GM21526 (cell line): ENCODE measurements at regions not wholly inside any gene's neighbourhood (a gene's known extent, or its start where the extent isn't known, plus 50 kb on each side); places are given as distances from the start of the nearest gene placed in this dataset.
"Not testable (repeated sequence)": the region's sequence is repeated elsewhere in the genome, so short reads cannot be mapped to it uniquely, and the experiment has no call there.

Experiments
- ATAC-seq: cut with Tn5 transposase; IDR thresholded peaks from one replicate; pipeline ENCODE4 v1.9.1; 2021; ENCODE audit warnings: moderate library complexity; ENCODE audit not compliant: unreplicated experiment, low FRiP score

- ATAC-seq = no peak
These were observed 252.4 kb upstream of the CCDC54 start for GRCh38 chr3:107124885-107125284.

DNA sequence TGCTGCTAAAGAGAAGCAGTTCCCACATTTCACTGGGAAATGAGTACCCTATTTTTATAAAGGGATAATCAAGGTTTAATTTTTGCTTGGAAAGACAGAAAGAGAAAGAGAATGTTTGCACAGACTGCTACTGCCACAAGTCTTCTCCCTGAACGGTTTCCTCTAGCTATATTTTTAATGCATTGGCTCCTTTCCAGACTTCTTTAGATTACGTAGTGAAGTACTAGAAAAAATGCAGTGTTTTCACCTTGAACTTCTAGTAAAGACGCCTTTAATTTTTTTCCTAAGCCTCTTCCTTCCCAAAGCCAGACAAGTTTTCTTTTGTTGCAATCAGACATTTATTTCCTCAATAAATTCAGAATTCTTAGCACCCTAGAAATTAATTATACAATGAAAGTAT, 248.3 kb upstream of the CCDC54 start:
- no peak for ATAC-seq

DNA sequence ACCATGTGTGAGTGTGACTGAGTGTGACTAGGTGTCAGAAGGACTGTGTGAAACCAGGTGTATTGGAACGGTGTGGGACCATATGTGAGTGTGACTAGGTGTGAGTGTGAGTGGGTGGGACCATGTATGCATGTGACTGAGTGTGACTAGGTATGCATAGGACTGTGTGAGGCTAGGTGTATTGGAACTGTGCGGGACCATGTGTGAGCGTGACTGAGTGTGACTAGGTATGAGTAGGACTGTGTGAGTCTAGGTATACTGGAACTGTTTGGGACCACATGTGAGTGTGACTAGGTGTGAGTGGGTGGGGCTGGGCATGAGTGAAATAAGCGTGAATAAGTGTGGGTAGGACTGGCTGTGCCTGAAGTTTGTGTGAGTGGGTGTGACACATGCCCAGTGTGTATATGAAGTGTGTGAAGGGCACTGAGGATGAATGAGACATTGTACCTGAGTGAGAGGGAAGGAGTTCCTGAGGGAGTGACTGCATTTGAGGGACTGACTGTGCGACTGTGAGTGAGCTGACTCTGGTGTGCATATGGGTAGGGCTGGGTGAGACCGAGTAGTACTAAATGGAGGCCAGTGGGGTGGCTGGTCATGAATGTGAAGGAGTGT, 247.0 kb upstream of the CCDC54 start:
- no peak for ATAC-seq

DNA sequence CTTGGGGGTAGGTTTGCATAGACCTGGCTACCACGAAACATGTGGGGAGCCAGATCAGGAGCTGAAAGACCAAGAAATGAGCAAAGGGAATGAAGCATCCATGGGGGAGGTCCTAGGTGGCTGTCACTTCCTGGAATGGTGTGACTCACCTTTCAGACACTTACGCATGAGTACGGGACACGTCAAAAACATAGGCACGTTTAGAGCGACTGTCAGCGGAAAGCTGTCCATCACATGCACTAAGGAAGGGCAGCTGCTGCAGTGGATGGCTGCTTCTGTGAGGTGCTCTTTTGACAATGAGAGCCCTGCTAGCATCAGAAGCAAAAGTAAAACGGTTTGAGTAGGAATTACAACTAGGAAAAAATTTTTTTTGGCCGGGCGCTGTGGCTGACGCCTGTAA, 244.6 kb upstream of the CCDC54 start:
- no peak for ATAC-seq

DNA sequence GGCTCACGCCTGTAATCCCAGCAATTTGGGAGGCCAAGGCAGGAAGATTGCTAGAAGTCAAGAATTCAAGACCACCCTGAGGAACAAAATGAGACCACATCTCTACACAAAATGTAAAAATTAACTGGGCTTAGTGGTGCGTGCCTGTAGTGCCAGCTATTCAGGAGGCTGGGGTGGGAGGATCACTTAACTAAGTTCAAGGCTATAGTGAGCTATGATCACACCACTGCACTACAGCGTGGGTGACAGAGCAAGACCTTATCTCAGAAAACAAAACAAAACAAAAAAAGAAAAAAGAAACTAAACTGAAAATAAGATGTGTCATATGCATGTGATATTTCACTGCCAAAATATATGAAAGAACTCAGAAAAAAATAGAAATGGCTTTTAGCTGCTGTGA, 243.3 kb upstream of the CCDC54 start:
- ATAC-seq = no peak

DNA sequence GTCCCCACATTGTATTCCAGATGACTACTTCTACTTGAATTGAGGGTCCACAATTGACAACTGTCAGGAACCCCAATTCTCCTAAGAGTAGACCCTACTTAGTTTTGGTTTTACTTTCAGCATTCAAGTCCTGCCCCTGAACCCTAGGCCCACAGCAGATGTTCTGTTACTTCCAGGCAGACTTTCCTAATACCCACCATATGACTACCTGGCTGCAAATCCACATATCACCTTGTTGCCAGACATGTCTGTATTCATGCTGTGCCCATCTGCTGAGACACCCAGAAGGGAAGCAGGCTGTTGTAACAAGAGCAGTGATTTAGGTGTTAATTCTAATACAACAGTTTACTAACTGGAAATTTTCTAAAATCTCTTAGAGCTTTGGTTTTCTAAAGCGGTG, 235.1 kb upstream of the CCDC54 start:
- no peak for ATAC-seq

DNA sequence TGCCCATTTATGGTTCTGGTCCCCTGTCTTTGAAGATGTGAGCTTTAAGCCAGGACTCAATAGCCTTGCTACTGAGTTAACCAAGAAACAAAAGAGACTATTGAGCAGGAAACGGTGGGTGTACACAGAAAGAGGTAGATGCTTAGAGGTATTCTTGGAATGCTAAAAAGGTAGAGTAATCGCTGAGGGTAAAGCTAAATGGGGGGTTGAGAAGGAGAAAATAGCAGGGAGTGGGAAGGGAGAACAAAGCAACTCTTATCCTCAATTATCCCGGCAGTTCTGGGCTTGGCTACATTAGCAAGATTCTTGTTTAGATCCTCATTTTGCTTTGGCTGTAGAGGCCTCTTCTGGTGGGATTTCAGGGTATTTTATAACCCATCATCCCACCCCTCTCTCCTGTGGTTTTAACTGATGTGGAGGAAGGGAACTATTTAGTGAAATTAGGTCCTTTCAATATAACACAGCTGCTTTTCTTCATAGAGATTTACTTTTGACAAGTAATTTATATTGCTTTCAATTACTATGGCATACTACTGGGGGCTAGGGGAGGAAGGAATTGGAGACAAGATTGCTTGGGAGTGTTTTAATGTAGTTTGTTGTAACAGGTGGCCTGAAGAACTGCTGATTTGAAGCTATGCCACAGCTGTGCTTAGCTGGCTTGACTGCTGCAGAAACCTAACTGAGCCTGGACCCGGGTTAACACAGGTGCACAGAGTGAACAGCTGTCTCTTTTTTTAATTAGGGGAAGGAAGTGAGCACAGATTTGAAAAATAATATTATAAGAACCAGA, 234.3 kb upstream of the CCDC54 start:
- no peak for ATAC-seq

- no peak for ATAC-seq
These were observed 226.6 kb upstream of the CCDC54 start for GRCh38 chr3:107150675-107151074.

DNA sequence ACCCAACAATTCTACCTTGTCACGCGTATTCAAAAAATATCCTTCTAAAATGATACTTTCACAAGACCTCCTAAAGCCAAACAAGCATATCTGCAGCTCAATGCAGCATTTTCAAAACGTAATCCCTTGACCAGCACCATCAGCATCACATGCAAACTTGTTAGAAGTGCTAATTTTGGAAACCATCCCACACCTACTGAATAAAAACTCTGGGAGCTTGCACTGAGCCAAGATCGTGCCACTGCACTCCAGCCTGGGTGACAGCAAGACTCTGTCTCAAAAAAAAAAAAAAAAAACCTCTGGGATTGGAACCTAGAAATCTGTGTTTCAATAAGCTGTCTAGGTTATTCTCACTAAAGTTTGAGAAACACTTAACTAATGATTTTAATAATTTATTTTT, 223.3 kb upstream of the CCDC54 start:
- ATAC-seq = no peak

DNA sequence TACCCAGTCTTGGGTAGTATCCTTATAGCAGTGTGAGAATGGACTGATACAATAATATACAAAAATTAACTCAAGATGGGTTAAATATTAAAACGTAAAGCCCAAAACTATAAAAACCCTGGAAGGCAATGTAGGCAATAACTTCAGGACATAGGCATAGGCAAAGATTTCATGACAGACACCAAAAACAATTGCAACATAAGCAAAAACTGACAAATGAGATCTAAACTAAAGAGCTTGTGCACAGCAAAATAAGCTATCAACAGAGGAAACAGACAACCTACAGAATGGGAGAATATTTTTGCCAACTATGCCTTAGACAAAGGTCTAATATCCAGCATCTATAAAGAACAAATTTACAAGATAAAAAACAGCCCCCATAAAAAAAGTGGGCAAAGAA, 204.8 kb upstream of the CCDC54 start:
- ATAC-seq = no peak

DNA sequence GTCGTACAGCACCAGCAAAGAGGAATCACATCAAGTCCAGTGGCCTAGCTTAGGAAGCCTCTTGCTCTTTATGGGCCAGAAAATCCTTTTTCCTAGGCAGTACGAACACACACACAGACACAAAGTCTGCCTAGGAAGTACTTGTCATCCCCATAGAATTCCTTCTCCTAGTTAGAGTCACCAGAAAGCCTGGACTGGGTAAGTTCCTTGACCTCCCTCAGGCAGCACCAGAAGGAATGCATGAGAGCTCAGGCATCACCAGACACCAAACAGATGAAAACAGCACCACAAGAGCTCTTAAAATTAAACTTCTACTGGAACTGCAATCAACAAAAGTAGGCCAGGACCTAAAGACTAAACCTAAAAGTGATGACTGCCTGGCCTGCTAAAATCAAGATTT, 192.9 kb upstream of the CCDC54 start:
- ATAC-seq = no peak

GRCh38 chr3:107188262-107188661, 189.0 kb upstream of the CCDC54 start:
- no peak for ATAC-seq

DNA sequence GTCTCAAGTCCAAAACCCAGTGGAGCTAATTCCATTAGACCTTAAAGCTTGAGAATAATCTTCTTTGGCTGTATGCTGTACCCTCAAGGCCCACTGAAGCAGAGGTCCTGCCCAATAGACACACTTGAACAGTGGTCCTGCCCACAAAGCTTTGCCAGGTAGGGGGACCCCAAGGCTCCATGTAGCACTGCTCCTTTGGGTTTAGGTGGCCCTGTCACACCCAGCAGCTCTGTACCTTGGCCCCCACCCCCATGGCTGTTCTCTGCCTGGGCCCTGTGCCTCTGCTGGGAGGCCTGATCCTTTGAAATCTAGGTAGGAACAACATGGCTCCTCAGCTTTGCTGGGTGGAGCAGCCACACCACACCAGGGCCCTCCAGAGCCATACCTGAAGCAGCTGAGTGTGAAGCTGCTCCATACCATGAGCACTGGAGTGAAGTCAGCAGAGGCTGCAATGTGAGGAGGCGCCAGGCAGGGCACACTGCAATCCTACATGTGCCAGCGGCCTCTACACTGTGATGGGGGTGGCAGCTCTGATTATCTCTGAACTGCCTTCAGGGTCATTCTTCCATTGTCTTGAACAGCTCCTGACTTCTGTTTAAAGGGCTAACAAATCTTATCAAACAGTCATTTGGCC, 188.0 kb upstream of the CCDC54 start:
- no peak for ATAC-seq

GRCh38 chr3:107193116-107193515, 184.1 kb upstream of the CCDC54 start:
- no peak for ATAC-seq

DNA sequence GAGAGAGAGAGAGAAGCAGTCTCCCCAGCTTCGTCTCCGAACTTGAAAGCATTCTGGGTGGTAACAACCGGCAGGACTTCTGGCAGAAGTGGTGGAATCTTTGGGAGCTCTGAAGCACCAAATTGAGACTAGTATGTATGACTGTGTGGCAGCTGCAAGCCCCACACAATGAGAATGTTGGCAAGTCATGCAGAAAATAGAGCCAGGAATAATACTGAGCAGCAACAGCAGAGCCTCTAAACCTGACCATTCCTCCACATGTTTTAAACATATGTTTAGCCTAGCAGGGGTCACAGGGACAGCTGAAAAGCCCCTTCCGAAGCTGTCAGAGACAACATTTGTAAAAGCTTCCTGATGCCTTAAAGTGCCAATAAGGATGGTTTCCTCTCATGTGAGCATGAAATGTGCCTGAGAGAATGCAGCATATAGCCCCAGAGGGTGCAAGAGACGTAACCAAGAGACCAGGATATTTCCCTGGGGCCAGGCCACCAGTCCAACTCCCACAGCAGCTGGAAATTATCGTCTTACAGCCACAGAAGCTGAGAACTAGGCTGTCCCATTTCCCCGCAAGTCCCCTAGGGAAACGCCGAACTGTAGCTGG, 178.6 kb upstream of the CCDC54 start:
- ATAC-seq = no peak

DNA sequence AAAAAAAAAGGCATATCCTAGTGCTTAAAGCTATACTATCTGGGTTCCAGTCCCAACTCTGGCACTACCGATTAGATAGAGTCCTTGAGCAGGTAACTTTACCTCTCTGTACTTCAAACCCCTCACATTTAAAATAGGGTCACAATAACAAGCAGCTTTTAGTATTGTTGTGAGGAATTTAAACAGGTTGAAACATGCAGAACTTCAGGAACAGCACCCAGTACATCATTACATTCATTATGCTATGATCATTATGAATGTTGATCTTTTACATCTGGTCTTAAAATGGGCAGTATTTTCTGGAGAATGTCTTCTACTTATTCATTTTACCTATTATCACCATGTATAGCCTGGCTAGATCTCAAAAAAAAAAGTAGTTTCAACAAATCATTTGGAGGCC, 176.1 kb upstream of the CCDC54 start:
- no peak for ATAC-seq

GRCh38 chr3:107202885-107203284, 174.4 kb upstream of the CCDC54 start:
- not testable (repeated sequence) for ATAC-seq

DNA sequence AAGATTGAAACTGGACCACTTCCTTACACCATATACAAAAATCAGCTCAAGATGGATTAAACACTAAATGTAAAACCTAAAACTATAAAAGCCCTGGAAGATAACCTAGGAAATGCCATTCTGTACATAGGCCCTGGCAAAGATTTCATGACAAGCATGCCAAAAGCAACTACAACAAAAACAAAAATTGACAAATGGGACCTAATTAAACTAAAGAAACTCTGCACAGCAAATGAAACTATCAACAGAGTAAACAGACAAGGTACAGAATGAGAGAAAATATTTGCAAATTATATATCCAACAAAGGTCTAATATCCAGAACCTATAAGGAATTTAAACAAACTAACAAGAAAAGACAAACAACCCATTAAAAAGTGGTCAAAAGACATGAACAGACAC, 173.1 kb upstream of the CCDC54 start:
- ATAC-seq = no peak

GRCh38 chr3:107205358-107205757, 171.9 kb upstream of the CCDC54 start:
- no peak for ATAC-seq

DNA sequence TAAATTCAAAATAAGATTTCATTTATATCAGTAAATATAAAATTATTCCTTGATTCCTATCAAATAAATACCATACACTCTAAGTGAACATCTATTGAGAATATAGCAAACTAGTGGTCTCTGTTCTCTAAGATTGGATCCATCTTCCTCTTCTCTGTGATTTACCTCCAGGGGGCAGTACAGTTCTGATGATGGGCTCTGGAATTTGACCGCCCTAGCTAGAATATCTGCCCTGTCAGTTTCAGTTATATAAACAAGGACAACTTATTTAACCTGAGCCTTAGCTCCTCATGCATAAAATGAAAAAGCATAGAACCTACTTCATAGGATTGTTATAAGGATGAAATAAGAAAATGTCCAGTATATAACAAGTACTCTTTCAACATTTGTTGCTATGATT, 171.1 kb upstream of the CCDC54 start:
- ATAC-seq = peak; percentile 75

DNA sequence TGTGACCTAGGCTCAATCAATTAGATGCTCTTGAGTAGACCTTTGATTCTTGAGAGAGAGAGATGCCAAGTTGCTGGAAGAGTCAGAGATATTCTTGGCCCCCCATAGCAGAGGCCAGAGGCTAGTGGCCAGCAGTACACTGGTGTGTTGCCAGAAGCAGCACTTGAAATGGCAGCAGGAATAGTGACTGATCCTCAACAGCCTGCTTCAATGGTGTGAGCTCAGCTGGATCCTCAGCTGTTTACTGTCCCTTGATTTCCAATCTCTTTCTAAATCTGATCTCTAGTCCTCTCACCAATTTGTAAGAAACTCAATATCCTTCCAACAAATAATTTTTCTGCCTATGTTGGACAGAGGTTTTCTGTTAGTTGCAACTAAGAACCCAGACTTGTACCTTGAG, 170.3 kb upstream of the CCDC54 start:
- no peak for ATAC-seq

- no peak for ATAC-seq
These were observed 169.1 kb upstream of the CCDC54 start for GRCh38 chr3:107208100-107208499.
